BE2C (cell line): ENCODE measurements at regions not wholly inside any gene's neighbourhood (a gene's known extent, or its start where the extent isn't known, plus 50 kb on each side); places are given as distances from the start of the nearest gene placed in this dataset.

Source experiments
- DNase-seq: peaks from one replicate; pipeline ENCODE4 v3.0.0-alpha.2; 2020
- H3K27me3 ChIP-seq: fragments of 250-450 bp; sonication (Bioruptor Pico); 2 replicates; pipeline ENCODE4 v1.5.1; 2020; ENCODE audit warnings: mild to moderate bottlenecking
- H3K36me3 ChIP-seq: fragments of 250-450 bp; sonication (Bioruptor Pico); 2 replicates; pipeline ENCODE4 v1.5.1; 2020; ENCODE audit warnings: mild to moderate bottlenecking
- H3K4me1 ChIP-seq: fragments of 250-450 bp; sonication (Bioruptor Pico); 2 replicates; pipeline ENCODE4 v1.5.1; 2020
- H3K4me3 ChIP-seq: 2 replicates; pipeline ENCODE4 v1.5.1; 2011; ENCODE audit warnings: low read depth, low read length
- H3K9me3 ChIP-seq: fragments of 250-450 bp; sonication (Bioruptor Pico); 2 replicates; pipeline ENCODE4 v1.5.1; 2020
- TF ChIP-seq, protein P1 (sequence below): IDR thresholded peaks from 2 replicates; pipeline ENCODE4 v1.5.1; 2012; ENCODE audit warnings: mild to moderate bottlenecking, low read depth, low read length

DNA sequence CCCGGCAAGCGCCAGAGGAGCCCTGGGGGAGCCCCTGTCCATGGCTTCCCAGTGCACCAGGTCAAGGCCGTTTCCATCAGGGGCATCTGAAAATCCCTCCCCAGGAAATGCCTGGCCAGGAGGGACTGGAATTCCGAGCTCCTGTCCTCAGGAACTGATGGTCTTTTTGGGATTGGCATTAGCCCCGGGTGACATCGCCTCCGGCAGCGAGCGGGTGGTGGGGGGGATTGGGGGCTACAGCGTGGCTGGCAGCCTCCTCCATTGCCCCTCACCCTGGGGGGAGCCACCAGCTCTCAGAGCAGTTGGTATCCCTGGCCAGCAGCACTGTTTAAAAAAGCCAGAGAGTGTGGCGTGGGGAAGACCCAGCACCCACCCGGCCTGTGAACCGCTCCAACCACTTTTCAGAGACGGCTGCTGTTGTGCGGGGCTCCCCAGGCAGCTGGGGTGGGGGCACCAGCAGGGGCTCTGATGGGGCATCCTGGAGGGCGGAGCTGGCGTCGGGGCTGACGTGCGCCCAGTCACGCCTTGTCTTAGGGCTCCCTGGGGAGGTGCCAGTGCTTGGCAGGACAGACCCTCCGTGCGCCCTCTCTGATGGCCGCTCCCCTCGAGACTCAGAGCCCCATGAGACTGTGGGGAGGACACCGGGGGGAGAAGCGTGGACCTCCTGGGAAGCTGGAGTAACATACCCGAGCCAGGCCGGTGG lies 62.9 kb upstream of the TTC34 start:
- DNase-seq: no peak
- Histone ChIP-seq H3K9me3 (no peaks in the 10 kb centered on the region), H3K27me3 (peaks cover 10% of the 10 kb centered on the region), H3K4me1 (no peaks in the 10 kb centered on the region), H3K36me3 (no peaks in the 10 kb centered on the region), H3K4me3 (no peak overlapping the region)
- TF ChIP-seq, protein P1, sequence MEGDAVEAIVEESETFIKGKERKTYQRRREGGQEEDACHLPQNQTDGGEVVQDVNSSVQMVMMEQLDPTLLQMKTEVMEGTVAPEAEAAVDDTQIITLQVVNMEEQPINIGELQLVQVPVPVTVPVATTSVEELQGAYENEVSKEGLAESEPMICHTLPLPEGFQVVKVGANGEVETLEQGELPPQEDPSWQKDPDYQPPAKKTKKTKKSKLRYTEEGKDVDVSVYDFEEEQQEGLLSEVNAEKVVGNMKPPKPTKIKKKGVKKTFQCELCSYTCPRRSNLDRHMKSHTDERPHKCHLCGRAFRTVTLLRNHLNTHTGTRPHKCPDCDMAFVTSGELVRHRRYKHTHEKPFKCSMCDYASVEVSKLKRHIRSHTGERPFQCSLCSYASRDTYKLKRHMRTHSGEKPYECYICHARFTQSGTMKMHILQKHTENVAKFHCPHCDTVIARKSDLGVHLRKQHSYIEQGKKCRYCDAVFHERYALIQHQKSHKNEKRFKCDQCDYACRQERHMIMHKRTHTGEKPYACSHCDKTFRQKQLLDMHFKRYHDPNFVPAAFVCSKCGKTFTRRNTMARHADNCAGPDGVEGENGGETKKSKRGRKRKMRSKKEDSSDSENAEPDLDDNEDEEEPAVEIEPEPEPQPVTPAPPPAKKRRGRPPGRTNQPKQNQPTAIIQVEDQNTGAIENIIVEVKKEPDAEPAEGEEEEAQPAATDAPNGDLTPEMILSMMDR: no peak

DNA sequence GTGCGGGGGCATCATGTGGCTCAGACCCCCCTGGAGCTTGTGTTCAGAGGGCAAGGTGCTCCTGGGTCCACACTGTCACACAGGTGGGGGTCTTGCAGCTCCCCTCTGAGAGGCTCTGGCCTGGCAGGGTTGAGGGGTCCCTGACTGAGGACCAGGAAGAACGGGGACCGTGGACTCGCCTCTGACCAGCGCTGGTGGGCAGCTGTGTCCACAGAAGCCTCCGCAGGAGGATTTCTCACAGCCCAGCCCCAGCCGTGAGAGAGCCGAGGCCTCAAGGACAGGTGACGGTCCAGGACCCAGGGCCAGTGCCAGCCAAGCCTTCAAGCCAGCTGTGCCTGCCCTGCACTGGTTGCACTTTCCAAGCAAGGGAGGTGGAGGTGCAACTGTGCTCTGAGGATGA lies 63.5 kb upstream of the TTC34 start:
- Histone ChIP-seq H3K9me3 (no peaks in the 10 kb centered on the region), H3K4me3 (no peak overlapping the region), H3K36me3 (no peaks in the 10 kb centered on the region), H3K4me1 (no peaks in the 10 kb centered on the region), H3K27me3 (peaks cover 10% of the 10 kb centered on the region)
- DNase-seq: no peak
- TF ChIP-seq, protein P1: no peak

DNA sequence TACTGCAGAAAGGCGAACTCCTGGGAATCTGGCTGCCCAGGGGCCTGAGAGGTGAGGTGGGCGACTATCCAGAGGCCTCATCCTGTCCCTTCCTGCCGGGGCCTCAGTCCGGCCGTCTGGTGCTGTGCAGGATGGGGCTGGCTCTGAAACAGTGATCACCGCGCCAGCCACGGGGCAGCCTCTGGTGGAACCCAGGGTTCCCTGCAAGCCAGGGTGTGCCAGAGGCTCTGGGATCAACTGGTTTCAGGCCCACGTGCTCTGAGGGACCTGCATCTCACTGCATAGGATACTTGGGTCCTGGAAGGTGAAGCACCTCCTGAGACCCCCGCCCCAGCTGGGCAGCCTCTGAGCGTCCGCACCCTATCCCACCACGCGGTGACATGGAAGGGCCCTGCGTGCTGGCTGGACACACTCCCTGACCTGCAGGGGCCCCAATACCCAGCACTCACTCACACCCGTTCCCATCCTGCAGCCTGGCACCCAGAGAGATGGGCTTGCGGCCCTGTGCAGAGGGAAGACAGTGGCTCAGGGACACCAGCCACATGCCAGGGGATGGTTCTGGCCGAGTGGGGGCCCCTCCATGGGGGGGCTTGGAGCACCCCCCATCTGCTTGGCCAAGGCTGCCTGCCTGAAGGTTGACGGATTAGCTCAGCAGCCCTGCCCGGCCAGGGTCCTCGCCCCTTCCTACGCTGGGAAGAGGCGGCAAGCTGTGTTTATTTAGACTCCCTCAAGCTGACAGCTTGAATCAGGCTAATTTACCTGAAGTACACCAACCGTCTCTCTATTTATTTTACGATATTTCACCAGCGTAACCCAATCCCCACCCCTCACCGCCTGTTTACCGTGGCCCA lies 64.3 kb upstream of the TTC34 start:
- no peak for DNase-seq
- TF ChIP-seq, protein P1: no peak
- no peaks in the 10 kb centered on the region for H3K9me3 ChIP-seq
- peaks cover 10% of the 10 kb centered on the region for H3K27me3 ChIP-seq
- no peaks in the 10 kb centered on the region for H3K4me1 ChIP-seq
- no peaks in the 10 kb centered on the region for H3K36me3 ChIP-seq
- H3K4me3 ChIP-seq: no peak overlapping the region

DNA sequence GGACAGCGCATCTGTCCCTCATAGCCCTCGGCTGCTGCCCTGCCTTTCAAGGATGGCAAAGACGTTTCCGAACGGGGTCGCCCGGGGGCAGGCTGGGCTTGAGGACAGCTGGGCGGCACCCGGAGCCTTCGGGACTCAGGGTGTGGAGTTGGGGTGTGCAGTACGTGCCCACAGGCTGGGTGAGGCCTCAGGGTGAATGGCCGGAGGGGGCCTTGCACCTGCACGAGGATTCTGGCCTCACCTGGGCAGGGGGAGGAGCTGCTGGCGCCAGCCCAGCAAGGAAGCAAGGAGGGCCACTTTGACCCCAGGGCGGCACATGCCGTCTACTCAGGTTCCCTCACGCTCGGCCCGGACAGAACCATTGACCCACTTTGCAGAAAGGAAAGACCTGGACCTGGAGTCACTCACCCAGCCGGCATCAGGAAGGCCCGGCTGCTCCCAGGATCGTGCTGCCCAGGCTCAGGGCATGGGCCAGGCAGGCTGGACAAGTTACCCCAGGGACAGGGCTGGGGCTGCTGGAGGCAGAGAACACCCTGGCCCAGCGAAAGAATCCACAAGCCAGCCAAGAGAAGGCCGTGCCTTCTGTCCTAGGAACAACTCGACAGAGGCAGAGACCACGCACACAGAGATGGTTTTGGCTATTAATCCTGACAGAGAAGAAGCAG lies 65.1 kb upstream of the TTC34 start:
- TF ChIP-seq, protein P1: no peak
- no peak for DNase-seq
- Histone ChIP-seq H3K9me3 (no peaks in the 10 kb centered on the region), H3K4me3 (no peak overlapping the region), H3K4me1 (no peaks in the 10 kb centered on the region), H3K27me3 (peaks cover 10% of the 10 kb centered on the region), H3K36me3 (no peaks in the 10 kb centered on the region)

DNA sequence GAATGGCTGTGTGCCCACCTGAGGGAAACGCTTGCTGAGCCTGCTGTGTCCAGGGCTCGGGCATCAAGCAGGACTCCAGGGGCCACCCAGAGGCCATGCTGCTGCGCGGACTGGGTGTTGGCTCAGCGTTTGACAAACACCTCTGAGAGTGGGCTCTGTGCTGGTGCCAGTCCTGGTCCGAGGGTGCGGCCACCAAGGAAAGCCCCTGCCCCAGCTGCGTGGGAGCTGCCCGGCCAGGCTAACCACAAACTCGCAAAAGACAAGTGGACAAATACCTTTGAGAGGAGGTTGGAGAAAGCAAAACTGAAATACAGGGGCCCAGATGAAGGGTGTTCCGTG lies 65.6 kb upstream of the TTC34 start:
- Histone ChIP-seq H3K4me1 (no peaks in the 10 kb centered on the region), H3K4me3 (no peak overlapping the region), H3K9me3 (no peaks in the 10 kb centered on the region), H3K27me3 (peaks cover 10% of the 10 kb centered on the region), H3K36me3 (no peaks in the 10 kb centered on the region)
- no peak for DNase-seq
- TF ChIP-seq, protein P1: no peak
